Activated CD8-positive, alpha-beta memory T cell treated with anti-CD3 and anti-CD28 coated beads for 1 hour (primary cell): ENCODE measurements at regions not wholly inside any gene's neighbourhood (a gene's known extent, or its start where the extent isn't known, plus 50 kb on each side); places are given as distances from the start of the nearest gene placed in this dataset.

ENCODE experiments used
- DNase-seq, 2 donors: peaks; one replicate each; pipeline ENCODE4 v3.0.0-alpha.2; 2020; ENCODE audit warnings: low read depth in 1 of 2; ENCODE audit errors: extremely low read depth in 1 of 2

DNA sequence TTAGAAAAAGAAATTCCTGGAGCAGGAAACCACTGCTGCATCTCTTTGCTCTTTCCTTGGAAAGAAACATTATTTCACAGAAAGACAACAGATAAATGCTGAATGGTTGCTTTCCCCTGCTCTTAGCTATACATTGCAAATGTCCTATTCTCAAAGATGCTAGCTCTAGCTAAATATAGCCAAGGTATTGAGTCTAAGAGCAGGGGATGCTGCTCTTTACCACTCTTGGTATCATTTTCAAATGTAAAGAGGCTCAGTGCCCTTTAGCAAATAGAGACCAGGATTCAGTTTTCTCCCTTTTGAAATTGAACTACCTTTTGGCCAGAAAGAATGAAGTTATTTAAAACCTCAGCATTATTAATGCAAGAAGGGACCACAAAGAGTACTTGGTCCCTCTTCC lies 104.0 kb upstream of the FUT8 start:
- no peak for DNase-seq

DNA sequence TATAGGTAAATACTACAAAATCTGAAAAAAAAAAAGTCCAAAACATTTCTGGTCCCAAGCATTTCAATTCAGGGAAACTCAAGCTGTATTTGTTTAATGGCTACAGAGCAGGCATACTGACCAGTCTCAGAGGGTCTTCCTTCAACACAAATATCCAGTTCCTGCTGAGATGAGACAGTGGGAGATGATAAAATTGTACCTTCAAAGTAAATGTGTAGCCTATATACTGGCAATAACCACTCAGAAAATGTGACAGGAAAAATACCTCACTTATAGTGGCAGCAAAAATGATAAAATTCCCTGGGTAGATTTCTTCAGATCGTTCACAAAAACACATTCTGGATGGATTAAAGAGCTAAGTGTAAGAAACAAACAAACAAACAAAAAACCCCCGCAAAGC lies 102.0 kb upstream of the FUT8 start:
- no peak for DNase-seq

DNA sequence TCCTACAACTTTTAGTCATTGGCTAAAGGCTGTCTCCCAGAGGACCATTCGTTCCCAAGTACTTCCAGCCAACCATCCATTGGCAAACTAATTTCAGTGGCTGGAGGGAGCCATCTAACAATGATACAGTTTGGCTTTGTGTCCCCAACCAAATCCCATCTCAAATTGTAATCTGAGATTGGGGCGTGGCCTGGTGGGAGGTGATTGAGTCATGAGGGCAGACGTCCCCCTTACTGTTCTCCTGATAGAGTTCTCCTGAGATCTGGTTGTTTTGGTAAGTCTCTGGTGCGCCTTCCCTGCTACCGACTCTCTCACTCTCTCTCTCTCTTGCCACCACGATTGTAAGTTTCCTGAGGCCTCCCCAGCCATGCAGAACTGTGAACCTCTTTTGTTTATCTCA lies 99.7 kb upstream of the FUT8 start:
- no peak for DNase-seq

DNA sequence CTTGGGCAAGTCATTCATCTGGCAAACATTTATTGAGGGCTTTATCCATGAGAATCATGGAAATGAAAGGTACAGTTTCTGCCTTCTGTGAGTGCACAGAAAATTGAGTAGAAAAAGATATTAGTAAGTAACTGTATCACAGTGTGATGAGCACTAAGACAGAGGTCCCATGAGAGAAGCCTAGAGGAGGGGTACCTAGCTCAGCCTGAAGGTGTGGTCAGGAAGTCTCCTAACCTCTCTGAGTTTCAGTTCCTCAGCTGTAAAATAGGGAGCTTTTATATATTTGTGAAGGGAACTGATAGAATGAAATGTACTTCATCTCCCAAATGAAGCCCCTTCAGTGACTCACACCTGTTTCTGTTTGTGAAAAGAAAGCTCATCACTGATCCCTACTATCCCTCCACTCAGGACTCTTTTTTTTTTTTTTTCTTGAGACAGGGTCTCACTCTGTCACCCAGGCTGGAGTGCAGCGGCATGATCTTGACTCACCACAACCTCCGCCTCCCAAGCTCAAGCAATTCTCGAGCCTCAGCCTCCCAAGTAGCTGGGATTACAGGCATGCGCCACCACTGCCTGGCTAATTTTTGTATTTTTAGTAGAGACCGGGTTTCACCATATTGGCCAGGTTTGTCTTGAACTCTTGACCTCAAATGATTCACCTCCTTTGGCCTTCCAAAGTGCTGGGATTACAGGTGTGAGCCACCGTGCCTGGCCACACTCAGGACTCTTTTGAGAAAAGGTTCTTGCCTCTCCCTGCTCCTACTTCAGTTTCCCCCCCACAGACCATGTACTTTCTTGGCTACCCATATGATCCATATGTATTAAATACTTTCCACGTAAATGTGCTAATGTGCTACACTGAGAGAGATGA lies 93.7 kb upstream of the FUT8 start:
- no peak for DNase-seq

DNA sequence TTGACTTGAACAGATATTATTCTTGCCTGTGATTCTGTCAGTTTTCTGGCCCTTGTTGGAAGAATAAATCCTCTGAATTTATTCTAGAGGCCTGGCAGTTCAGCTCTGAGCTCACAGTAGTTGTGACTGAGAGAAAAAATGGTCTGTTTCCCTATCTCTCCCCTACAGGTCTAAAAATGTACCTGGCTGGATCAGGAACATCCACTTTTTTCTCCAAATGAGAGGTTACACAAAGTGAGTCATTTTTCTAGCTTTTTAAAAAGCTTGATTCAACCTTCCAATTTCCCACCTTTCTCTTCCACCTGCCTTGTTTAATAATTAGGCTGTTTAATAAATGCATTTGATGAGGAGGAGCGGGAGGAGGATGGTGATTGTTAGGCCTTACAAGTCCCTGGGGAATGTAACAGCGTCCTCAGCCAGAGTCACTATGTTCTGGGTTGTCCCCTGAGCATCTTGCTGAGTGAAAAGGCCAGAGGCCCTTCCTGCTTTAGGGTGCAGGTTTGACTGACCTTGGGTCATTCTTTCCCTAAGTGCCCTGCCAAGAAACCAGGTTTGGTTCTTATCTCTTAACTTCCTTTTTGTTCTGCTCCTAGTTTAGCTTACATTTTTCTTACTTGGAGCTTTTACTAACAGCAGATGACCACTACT lies 91.7 kb upstream of the FUT8 start:
- DNase-seq: no peak

DNA sequence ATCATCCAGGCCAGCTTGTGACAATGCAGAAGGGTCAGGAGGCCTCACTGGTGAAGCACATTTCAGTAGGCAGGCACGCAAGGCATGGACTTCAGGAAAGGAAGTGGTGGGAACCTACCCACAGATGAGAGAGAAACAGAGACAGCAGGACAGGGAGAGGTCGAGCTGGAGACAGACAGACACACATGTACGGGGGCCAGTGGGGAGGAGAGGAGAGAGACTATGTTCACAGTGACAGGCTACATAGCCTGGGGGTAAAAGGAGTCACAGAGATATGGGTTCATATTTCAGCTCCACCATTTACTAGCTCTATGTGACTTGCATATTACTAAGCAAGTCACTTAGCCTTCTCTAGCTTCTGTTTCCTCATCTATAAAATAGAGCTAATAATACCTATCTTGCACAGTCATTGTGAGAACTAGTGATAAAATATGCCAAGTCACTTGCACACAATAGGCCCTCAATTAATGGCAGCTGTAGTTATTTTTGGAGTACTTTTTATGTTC lies 91.1 kb upstream of the FUT8 start:
- DNase-seq: no peak

DNA sequence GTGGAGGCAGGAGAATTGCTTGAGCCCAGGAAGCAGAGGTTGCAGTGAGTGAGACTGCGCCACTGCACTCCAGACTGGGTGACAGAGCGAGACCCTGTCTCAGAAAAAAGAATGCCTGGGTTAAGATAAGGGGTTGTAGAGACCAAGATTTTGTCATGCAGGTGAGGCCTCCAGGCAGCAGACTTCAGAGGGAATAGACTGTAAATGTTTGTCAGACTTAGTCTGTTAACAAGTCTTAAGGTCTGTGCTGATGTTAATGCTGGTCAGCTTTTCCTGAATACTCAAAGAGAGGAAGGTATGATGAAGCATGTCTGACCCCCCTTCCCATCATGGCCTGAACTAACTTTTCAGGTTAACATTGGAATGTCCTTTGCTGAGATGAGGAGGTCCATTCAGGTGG lies 83.0 kb upstream of the FUT8 start:
- DNase-seq: no peak

DNA sequence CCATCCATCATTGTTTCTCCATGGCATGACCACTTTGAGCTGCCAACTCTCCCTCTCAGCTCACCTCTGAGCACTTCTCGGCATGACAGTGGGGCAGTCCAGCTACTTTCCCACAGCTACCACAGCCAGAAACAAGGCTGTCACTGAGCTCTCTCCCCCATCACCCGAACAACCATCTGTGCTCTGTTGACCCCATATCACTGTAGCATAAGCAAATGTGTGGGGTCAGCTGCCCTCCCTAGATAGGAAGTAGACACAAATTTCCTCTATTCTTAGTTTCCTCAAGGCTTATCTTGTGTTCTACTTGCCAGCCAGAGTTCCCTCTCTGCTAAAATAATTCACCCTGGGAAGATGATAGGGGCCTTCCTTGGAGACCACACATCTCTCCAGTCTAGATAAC lies 82.6 kb upstream of the FUT8 start:
- no peak for DNase-seq

DNA sequence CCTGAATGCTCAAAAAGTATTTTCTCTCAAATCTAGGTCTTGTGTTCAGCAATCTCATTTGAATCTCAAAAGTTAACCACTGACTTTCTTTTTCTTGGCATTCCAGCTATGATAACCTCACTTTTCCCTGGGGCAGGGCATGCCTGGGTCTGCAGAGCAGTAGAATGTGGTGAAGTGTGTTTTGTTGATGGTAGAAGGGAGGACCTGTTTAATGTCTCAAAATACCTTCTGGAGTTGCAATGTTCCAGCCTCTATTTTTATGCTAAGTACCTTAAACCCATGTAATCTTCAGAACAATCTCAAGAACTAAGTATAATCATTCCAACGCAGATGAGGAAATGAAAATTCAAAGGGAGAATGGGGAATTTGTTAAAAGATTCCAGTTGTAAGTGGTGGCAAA lies 82.1 kb upstream of the FUT8 start:
- no peak for DNase-seq

DNA sequence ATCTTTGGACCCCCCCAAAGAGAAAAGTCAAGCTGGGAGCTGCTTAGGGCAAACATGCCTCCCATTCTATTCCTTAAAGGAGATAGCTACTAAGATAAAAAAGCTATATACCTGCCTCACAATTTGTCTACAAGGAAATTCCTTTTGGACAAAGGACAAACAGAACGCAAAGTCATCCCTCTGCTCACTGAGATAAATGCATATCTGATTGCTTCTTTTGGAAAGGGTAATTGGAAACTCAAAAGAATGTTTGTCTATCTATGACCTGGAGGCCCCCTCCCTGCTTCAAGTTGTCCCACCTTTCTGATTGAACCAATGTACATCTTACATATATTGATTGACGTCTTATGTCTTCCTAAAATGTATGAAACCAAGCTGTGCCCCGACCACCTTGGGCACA lies 80.9 kb upstream of the FUT8 start:
- no peak for DNase-seq

DNA sequence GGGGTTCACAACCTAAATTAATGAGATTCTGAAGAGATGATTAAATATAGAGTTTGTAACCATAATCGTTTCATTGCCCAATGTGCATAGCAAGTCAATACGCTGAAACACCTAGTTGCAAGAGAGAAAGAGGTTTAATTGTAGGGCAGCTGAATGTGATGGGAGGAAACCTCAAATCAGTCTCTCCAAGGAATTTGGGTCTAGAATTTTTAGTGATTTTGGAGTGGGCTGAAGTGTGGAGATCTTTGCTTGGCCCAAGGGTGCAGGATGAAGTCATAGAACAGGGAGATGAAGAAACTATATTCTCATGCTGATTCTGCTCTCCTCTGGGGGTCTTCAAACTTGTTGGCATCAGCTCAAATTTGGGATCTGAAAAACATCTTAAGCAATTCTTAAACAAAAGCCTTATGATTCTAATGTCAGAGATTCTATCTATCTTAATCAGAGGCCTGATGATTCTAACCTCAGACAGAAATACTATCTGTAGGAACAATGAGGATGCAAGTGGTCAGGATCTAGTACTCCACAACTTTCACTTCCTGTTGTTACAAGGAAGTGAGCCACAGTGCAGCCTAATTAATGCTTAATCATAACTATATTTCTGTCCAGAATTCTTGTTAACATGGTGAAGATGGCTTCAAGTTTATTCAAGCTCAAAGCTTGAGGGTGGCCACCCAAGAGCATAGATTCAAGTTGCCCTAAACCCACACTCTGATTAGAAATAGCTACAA lies 80.2 kb upstream of the FUT8 start:
- DNase-seq: no peak

DNA sequence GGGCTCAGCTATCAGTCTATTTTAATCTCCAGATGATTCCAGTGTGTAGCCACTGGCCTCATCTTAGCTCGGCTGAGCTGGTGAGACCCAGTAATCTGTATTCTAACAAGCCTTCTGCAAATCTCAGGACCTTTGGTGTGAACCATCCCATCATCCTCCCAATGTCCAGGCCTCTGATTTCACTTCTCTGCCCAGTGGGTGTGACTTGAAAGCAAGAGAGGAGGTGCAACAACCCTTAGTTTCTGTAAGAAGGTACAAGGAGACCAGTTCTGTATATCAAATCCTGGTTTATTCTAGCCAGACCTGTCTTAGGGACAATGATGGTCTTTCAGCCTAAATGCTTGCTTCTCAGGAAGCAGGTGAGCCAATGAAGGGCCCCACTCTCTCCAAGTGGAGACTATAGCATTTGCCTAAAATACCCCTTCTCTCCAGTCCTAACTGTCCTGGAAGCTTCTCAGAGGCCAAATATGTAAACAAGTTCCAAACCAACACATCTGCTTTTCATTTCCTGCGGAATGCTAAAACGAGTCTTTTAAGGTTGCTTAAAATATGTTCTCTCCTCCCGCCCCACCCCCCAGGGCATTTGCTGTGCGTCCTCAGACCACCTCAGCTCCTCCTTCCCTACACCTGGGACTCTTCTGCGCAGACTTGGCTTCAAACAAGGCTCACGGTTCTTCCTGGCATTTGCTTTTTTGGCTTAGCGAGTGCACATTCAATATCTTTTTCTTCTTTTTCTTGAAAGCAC lies 78.4 kb upstream of the FUT8 start:
- no peak for DNase-seq

DNA sequence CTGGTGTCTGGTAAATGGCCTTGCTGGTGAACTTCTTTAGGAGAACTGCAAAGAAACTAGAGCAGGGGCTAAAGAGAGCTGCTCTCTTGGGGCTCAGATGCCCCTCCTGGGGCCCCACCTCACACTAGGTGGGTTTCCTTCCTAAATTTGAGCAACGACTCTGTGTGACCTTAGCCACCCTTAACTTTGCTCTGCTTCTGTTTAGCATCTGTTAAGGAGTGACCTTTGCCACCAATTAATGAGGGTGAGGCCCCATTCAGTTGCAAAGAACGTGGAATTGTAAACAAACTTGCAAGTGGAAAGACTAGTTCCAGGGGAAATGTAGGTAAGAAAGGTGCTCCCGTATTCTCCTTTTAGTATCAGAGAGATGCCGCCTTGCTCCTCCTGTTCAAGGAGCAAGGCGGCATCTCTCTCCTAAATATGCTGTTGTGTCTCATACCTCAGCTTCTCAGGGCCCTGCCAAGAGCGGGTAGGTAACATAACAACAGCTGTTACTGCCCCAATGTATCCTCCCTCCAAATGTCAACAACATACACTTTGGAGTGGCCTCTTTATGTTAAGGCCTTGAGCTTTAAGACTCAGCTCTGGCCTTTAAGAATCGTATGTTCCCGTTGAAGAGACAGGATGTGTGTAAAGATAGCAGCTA lies 77.6 kb upstream of the FUT8 start:
- DNase-seq: no peak

DNA sequence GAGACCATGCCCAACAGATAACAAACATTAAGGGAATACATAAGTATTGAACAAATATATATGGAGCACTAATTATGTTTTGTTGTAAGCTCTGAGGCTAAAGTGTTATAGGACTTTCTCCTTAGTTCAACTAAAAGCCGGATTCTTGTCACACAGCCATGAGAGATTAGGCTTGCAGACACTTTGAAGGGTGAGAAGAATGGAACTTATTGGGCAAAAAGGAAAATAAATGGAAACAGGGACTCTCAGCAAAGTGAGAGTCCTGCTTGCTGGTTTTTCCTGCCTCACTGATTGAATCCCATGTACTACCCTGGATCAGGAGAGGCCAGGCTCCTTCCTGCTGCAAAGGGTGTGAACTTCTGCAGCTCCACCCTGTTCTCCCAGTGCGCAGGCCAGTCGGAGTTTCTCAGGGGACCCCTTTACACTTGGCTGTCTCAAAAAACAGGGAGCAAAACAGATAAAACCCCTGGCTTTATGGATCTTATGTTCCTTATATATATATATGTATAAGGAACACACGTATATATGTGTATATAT lies 77.1 kb upstream of the FUT8 start:
- no peak for DNase-seq

DNA sequence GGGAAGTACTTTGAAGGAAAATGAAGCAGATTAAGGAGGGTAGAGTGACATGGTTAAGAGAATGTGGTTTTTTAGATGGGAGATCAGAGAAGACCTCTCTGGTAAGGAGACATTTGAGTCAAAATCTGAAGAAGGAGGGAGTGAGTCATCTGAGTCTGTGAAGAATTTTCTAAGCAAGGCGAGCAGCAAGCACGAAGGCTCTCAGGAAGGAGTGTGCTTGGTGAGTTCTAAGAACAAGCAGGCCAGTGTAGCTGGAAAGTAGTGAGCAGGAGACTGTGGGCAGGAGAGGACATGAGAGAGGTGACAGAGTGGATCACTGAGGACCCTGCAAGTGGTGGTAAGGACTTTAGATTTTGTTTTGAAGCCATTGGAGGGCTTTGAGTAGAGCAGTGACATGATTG lies 76.3 kb upstream of the FUT8 start:
- DNase-seq: no peak

DNA sequence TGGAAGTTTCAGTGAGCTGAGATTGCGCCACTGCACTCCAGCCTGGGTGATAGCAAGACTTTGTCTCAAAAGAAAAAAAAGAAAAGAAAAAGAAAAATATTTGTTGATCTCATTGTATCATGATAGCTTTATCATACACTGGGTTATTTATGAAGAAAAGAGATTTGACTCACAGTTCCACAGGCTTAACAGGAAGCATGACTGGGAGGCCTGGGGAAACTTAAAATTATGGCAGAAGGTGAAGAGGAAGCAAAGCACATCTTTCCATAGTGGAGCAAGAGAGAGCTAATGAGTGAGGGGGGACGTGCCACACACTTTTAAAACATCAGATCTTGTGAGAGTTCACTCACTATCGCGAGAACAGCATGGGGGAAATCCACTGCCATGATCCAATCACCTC lies 72.7 kb upstream of the FUT8 start:
- no peak for DNase-seq

DNA sequence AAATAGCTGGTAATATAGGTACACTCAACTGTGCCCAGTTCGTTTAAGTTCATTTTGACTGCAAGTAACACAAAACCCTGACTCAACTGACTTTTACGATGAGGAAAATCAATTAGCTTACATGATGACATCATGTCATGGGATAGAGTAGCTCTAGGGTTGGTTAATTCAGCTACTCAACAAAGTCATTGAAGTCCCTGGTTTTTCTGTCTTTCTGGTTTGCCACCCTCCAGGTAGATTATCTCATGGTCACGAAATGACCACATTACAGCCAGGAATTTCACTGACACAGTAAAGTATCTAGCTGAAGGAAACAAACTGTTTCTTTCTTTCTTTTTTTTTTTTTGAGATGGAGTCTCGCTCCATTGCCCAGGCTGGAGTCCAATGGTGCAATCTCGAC lies 68.5 kb upstream of the FUT8 start:
- DNase-seq: no peak

DNA sequence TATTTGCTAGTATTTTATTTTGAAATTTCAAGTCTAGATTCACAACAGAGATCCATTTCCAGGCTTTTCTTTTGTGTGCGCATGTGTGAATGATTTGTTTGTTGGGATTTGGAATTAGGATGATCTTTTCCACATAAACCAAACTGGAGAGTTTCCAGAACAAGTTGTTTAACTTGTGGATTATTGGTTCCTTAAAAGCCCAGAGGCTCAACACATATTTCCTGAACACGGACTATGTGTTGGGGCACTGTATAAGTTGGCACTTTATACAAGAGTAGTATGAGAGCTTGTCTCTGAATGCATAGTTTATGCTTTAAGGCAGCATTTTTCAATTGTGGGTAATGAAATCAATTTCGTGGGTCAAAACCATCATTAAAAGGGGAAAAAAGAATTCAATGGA lies 67.3 kb upstream of the FUT8 start:
- no peak for DNase-seq

DNA sequence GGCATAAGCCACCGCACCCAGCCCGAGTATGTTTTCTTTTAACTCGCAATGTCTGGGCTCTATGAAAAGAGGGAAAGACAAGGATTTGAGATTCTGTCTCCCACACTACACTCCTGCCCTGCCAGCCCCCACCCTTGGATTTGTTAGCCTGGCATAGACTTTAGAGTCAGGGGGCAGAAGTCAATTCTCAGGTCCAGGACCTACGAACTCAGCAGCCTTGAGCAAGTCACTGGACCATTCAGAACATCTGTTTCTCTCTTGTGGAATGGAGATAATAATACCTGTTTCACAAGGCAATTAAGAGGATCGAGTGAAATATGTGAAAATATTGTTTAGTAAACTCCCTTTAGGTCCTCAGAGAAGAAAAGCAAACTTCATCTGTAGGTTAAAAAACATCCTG lies 66.1 kb upstream of the FUT8 start:
- no peak for DNase-seq

DNA sequence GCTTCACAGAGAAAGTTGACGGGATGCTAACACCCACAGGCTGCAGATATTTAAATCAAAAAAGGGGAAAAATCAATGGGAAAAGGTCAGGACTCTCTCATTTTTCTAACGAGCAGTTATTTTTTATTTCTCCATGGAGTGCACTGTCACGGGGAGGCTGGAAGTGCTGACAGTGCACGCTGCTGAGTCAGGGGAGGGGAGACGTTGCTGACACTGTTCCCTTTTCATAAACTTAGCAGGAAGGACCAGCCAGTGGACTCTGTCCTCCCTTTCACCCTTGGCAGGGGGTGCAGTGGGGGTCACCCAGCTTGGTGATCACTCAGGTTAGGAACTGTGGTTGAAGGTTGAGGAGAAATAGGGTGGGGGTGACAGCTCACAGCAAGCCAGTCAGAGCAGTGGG lies 65.6 kb upstream of the FUT8 start:
- no peak for DNase-seq
